HCT116 (cell line): ENCODE measurements at regions not wholly inside any gene's neighbourhood (a gene's known extent, or its start where the extent isn't known, plus 50 kb on each side); places are given as distances from the start of the nearest gene placed in this dataset.

ENCODE experiments used
- ATAC-seq: fragments of 200-7000 bp; cut with Tn5 transposase; 2 replicates; pipeline ENCODE4 v1.9.1; 2020; ENCODE audit warnings: mild to moderate bottlenecking, moderate library complexity
- BruUV-seq: library from RNA; stranded (reverse); fragments of 400-500 nt; replicated peaks from 2 replicates; lab custom pipeline; 2021; lab: Mats Ljungman, UMichigan
- CTCF ChIA-PET: fragments of 300-600 bp; sonication (Branson Sonifier 250); formaldehyde crosslinking; loops from one replicate; lab custom pipeline; 2021; ENCODE audit warnings: antibody characterized with exemption; lab: Charles Lee
- POLR2A ChIA-PET: fragments of 300-600, 350-600 bp; sonication (Branson Sonifier 250); formaldehyde crosslinking; loops from one replicate; lab custom pipeline; 2021; ENCODE audit warnings: antibody characterized with exemption; lab: Charles Lee
- RAD21 ChIA-PET, 2 experiments: fragments of 300-600 bp; sonication (Branson Sonifier 250); formaldehyde crosslinking; loops; one replicate each; lab custom pipeline; 2023; ENCODE audit warnings: low total read pairs in 2 of 2; ENCODE audit not compliant: uncharacterized antibody in 2 of 2, unreplicated experiment in 2 of 2, low non-redundant PET in 1 of 2; lab: Charles Lee
- DNase-seq: peaks from one replicate; pipeline ENCODE4 v3.0.0-alpha.2; 2010; ENCODE audit warnings: low read depth, low spot score
- H2AFZ ChIP-seq: fragments of 200-600 bp; shearing (Covaris generic), sonication (generic); 2 replicates; pipeline ENCODE4 v1.6.1; 2017; ENCODE audit warnings: low read depth, mixed run types, mixed read lengths, antibody characterized with exemption, low read length; ENCODE audit not compliant: poor library complexity, severe bottlenecking
- H3K27ac ChIP-seq: 2 replicates; pipeline ENCODE4 v1.5.1; 2012; ENCODE audit warnings: low read depth, low read length
- H3K27me3 ChIP-seq: fragments of 200-600 bp; sonication (generic); 2 replicates; pipeline ENCODE4 v1.6.1; 2016; ENCODE audit warnings: mixed run types, low read length, mixed read lengths; ENCODE audit not compliant: insufficient read depth
- H3K36me3 ChIP-seq, 2 experiments: fragments of 200-500 bp in 1 of 2; fragments of 200-600 bp in 1 of 2; sonication (Bioruptor generic) in 1 of 2; sonication (generic) in 1 of 2; 2 replicates each; pipeline versions ENCODE4 v1.5.1 to v1.6.1; 2014 to 2016; ENCODE audit warnings: low read length in 2 of 2, inconsistent platforms in 1 of 2, mixed read lengths in 1 of 2, mixed run types in 1 of 2; ENCODE audit not compliant: insufficient read depth in 2 of 2, control insufficient read depth in 1 of 2
- H3K4me1 ChIP-seq, 2 experiments: fragments of 200-600 bp in 1 of 2; sonication (generic) in 1 of 2; 2 replicates each; pipeline versions ENCODE4 v1.5.1 to v1.6.1; 2012 to 2017; ENCODE audit warnings: low read length in 2 of 2, inconsistent platforms in 1 of 2, mild to moderate bottlenecking in 1 of 2, mixed read lengths in 1 of 2, mixed run types in 1 of 2, moderate library complexity in 1 of 2; ENCODE audit not compliant: insufficient read depth in 2 of 2, control insufficient read depth in 1 of 2
- H3K4me2 ChIP-seq: fragments of 200-600 bp; sonication (generic); 2 replicates; pipeline ENCODE4 v1.6.1; 2017; ENCODE audit warnings: mixed run types, low read length, mixed read lengths
- H3K4me3 ChIP-seq, 2 experiments: fragments of 200-600 bp in 1 of 2; sonication (generic) in 1 of 2; replicated peaks in 1 of 2; 2 replicates each; pipeline ENCODE4 v1.5.1; 2011 to 2016; ENCODE audit warnings: low read length in 2 of 2, control low read depth in 1 of 2, low read depth in 1 of 2, mild to moderate bottlenecking in 1 of 2, mixed read lengths in 1 of 2, mixed run types in 1 of 2
- H3K79me2 ChIP-seq: fragments of 200-600 bp; sonication (generic); 2 replicates; pipeline ENCODE4 v1.6.1; 2017; ENCODE audit warnings: mild to moderate bottlenecking, mixed run types, low read length, moderate library complexity, mixed read lengths; ENCODE audit not compliant: insufficient read depth
- H3K9ac ChIP-seq: fragments of 200-600 bp; sonication (generic); 2 replicates; pipeline ENCODE4 v1.6.1; 2016; ENCODE audit warnings: low read length, mixed read lengths
- H3K9me2 ChIP-seq: fragments of 200-600 bp; sonication (generic), shearing (Covaris generic); 2 replicates; pipeline ENCODE4 v1.6.1; 2017; ENCODE audit warnings: mixed run types, mild to moderate bottlenecking, moderate library complexity; ENCODE audit not compliant: insufficient read depth
- H3K9me3 ChIP-seq, 2 experiments: fragments of 200-500 bp in 1 of 2; fragments of 200-600 bp in 1 of 2; sonication (Bioruptor generic) in 1 of 2; sonication (generic) in 1 of 2; 2 replicates each; pipeline ENCODE4 v1.6.1; 2014 to 2017; ENCODE audit warnings: low read length in 2 of 2, mixed read lengths in 2 of 2, inconsistent platforms in 1 of 2, low read depth in 1 of 2, mild to moderate bottlenecking in 1 of 2, mixed run types in 1 of 2, moderate library complexity in 1 of 2; ENCODE audit not compliant: control insufficient read depth in 1 of 2, insufficient read depth in 1 of 2
- H4K20me1 ChIP-seq: fragments of 200-600 bp; sonication (generic), shearing (Covaris generic); 2 replicates; pipeline ENCODE4 v1.6.1; 2017; ENCODE audit warnings: mixed run types, mild to moderate bottlenecking, moderate library complexity; ENCODE audit not compliant: insufficient read depth
- ELF1 ChIP-seq: IDR thresholded peaks from 2 replicates; pipeline ENCODE4 v1.6.1; 2012; ENCODE audit warnings: low read depth, borderline replicate concordance
- EZH2 ChIP-seq: fragments of 200-600 bp; sonication (generic); IDR thresholded peaks from 2 replicates; pipeline ENCODE4 v1.6.1; 2017; ENCODE audit warnings: antibody characterized with exemption, mixed run types
- TCF7L2 ChIP-seq: IDR thresholded peaks from 2 replicates; pipeline ENCODE4 v1.7.0; 2011; ENCODE audit warnings: borderline replicate concordance, inconsistent platforms; ENCODE audit not compliant: insufficient read depth, insufficient read length; ENCODE audit errors: extremely low read depth
- YY1 ChIP-seq: IDR thresholded peaks from 2 replicates; pipeline ENCODE4 v1.6.1; 2011; ENCODE audit warnings: low read length, low read depth, moderate library complexity, mild to moderate bottlenecking; ENCODE audit not compliant: insufficient replicate concordance; ENCODE audit errors: extremely low read depth
- ZNF274 ChIP-seq: fragments of 200-500 bp; sonication (Bioruptor generic); IDR thresholded peaks from 2 replicates; pipeline ENCODE4 v1.6.1; 2014; ENCODE audit warnings: mild to moderate bottlenecking, low read depth, low read length, inconsistent platforms
- intact Hi-C: fragments of 100-400 bp; cut with micrococcal nuclease; formaldehyde crosslinking; loops from 2 replicates; pipeline ENCODE4 v1.10.0; 2022
- TF ChIP-seq, protein P1 (sequence below): IDR thresholded peaks from 2 replicates; pipeline ENCODE4 v1.6.1; 2012
- TF ChIP-seq, protein P2 (sequence below): IDR thresholded peaks from 2 replicates; pipeline ENCODE4 v1.6.1; 2012

DNA sequence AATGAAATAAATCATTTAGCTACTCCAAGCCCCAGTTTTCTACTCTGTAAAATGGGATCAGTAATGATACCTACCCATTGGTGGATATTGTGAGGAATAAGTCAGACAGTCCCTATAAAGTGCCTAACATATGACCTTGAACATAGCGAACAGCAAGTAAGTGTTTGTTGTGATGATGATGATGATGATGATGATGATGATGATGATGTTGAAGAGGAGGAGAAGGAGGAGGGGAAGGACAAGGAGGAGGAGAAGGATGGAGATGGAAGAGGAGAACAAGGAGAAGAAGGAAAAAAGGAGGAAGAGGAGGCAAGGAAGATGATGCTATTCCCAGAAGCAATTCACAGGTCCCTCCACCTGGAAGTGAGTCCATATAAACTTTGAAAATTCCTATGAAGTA lies 264.3 kb downstream of the MAFB start:
- RAD21 ChIA-PET: no interaction called here
- CTCF ChIA-PET: no interaction called here
- Histone ChIP-seq H3K79me2 (no peaks in the 10 kb centered on the region), H4K20me1 (no peaks in the 10 kb centered on the region), H3K36me3 (no peaks in the 10 kb centered on the region), H3K9me3 (no peaks in the 10 kb centered on the region), H3K4me1 (no peaks in the 10 kb centered on the region), H3K27ac (no peak overlapping the region), H3K27me3 (no peaks in the 10 kb centered on the region), H3K4me2 (no peak overlapping the region), H2AFZ (no peak overlapping the region), H3K9ac (no peak overlapping the region), H3K9me2 (no peaks in the 10 kb centered on the region), H3K4me3 (no peak overlapping the region)
- DNase-seq: no peak
- POLR2A ChIA-PET: no interaction called here
- no peak for ATAC-seq
- intact Hi-C loops: no loop called here
- BruUV-seq: no TSS peak
- TF ChIP-seq, protein P1, sequence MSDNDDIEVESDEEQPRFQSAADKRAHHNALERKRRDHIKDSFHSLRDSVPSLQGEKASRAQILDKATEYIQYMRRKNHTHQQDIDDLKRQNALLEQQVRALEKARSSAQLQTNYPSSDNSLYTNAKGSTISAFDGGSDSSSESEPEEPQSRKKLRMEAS: no peak
- TF ChIP-seq ZNF274 (no peak), EZH2 (no peak), YY1 (no peak), ELF1 (no peak)
- TF ChIP-seq, protein P2, sequence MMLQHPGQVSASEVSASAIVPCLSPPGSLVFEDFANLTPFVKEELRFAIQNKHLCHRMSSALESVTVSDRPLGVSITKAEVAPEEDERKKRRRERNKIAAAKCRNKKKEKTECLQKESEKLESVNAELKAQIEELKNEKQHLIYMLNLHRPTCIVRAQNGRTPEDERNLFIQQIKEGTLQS: no peak

DNA sequence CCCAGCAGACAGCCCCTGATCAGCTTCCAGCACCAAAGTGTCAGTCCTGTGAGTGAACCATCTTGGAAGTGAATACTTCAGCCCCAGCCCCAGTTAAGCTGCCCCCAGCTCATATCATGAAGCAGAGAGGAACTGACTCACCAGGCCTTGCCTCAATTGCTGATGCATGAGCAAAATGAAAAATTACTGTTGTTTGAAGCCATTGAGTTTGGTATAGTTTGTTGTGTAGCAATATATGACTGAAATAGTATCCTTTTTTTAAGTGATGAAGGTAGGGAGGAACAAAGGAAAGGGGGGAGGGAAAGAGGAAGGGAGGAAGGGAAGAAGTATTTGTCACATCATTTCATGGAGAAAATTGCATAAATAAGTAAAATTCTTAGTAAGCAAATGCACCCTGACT lies 266.4 kb downstream of the MAFB start:
- POLR2A ChIA-PET: no interaction called here
- TF ChIP-seq TCF7L2: no peak
- no peak overlapping the region for H3K4me2 ChIP-seq
- H3K36me3 ChIP-seq: no peaks in the 10 kb centered on the region
- no peak overlapping the region for H2AFZ ChIP-seq
- H3K4me3 ChIP-seq: no peak overlapping the region
- RAD21 ChIA-PET: no interaction called here
- H3K27ac ChIP-seq: no peak overlapping the region
- CTCF ChIA-PET: no interaction called here
- H3K9me3 ChIP-seq: no peaks in the 10 kb centered on the region
- intact Hi-C loops: no loop called here
- no TSS peak for BruUV-seq
- H3K79me2 ChIP-seq: no peaks in the 10 kb centered on the region
- H3K9ac ChIP-seq: no peak overlapping the region
- no peaks in the 10 kb centered on the region for H3K9me2 ChIP-seq
- H3K27me3 ChIP-seq: no peaks in the 10 kb centered on the region
- no peaks in the 10 kb centered on the region for H4K20me1 ChIP-seq
- DNase-seq (no peak), ATAC-seq (no peak)
- H3K4me1 ChIP-seq: no peaks in the 10 kb centered on the region
